A549 (cell line): ENCODE measurements at regions not wholly inside any gene's neighbourhood (a gene's known extent, or its start where the extent isn't known, plus 50 kb on each side); places are given as distances from the start of the nearest gene placed in this dataset.

Experiments used
- ATAC-seq, 2 experiments: fragments of 200-7000 bp in 1 of 2; fragments of >200 bp in 1 of 2; cut with Nextera tagmentation in 1 of 2; cut with Tn5 transposase in 1 of 2; 3 replicates each; pipeline versions ENCODE4 v1.8.0 to v1.9.1; 2018 to 2020; ENCODE audit warnings: mild to moderate bottlenecking in 1 of 2, moderate library complexity in 1 of 2
- CTCF ChIA-PET: fragments of 300-600 bp; sonication (Branson Sonifier 250); formaldehyde crosslinking; extraction: SDS; loops from one replicate; lab custom pipeline; 2021; ENCODE audit warnings: antibody characterized with exemption, inconsistent platforms; lab: Yijun Ruan, JAX
- POLR2A ChIA-PET: fragments of 350-600 bp; formaldehyde crosslinking; extraction: SDS; loops from one replicate; lab custom pipeline; 2021; ENCODE audit warnings: antibody characterized with exemption, inconsistent platforms; lab: Yijun Ruan, JAX
- DNase-seq, 2 experiments: peaks; one replicate each; pipeline versions ENCODE4 v3.0.0 to v3.0.0-alpha.2; 2011 to 2016; ENCODE audit warnings: low read depth in 1 of 2, low spot score in 1 of 2
- FAIRE-seq: peaks from 2 replicates; lab custom pipeline; 2011; peaks lifted over from hg19 to GRCh38; lab: Jason Lieb, UNC
- H3K27ac ChIP-seq, 2 experiments: fragments of >200 bp; sonication (Bioruptor Twin); formaldehyde crosslinking; 3 replicates each; pipeline ENCODE4 v1.5.1; 2016 to 2017
- H3K4me1 ChIP-seq: fragments of >200 bp; sonication (Bioruptor Twin); formaldehyde crosslinking; 3 replicates; pipeline ENCODE4 v1.6.1; 2016
- H3K4me2 ChIP-seq: fragments of >200 bp; sonication (Bioruptor Twin); formaldehyde crosslinking; 3 replicates; pipeline ENCODE4 v1.6.1; 2016
- H3K4me3 ChIP-seq: fragments of >200 bp; sonication (Bioruptor Twin); formaldehyde crosslinking; 3 replicates; pipeline ENCODE4 v1.5.1; 2016
- H3K9me3 ChIP-seq: fragments of >200 bp; sonication (Bioruptor Twin); formaldehyde crosslinking; 3 replicates; pipeline ENCODE4 v1.6.1; 2016
- BHLHE40 ChIP-seq: IDR thresholded peaks from 2 replicates; pipeline ENCODE4 v1.6.1; 2012; ENCODE audit warnings: low read depth, low read length, inconsistent platforms
- CTCF ChIP-seq: fragments of >200 bp; sonication (Bioruptor Twin); formaldehyde crosslinking; IDR thresholded peaks from 3 replicates; pipeline ENCODE4 v1.5.1; 2016
- EHF ChIP-seq: fragments of 250-450 bp; sonication (Bioruptor Pico); IDR thresholded peaks from 2 replicates; pipeline ENCODE4 v1.5.0; 2020; ENCODE audit warnings: mild to moderate bottlenecking
- EHMT2 ChIP-seq: fragments of 200-600 bp; sonication (generic); IDR thresholded peaks from 2 replicates; pipeline ENCODE4 v1.6.1; 2016; ENCODE audit warnings: antibody characterized with exemption, low read depth, mild to moderate bottlenecking, moderate library complexity
- FOSB ChIP-seq: fragments of 250-450 bp; sonication (Bioruptor Pico); IDR thresholded peaks from 2 replicates; pipeline ENCODE4 v1.5.0; 2020; ENCODE audit warnings: mild to moderate bottlenecking, moderate library complexity
- HES2 ChIP-seq: fragments of >200 bp; sonication (Bioruptor Twin); formaldehyde crosslinking; IDR thresholded peaks from 2 replicates; pipeline ENCODE4 v1.6.1; 2016
- HOXA7 ChIP-seq: fragments of 250-450 bp; sonication (Bioruptor Pico); IDR thresholded peaks from 2 replicates; pipeline ENCODE4 v1.5.0; 2020; ENCODE audit warnings: mild to moderate bottlenecking, moderate library complexity
- KDM5A ChIP-seq: fragments of 200-600 bp; sonication (generic); IDR thresholded peaks from 2 replicates; pipeline ENCODE4 v1.6.1; 2016; ENCODE audit warnings: antibody characterized with exemption, mild to moderate bottlenecking
- MAFK ChIP-seq: fragments of 450-650 bp; IDR thresholded peaks from 2 replicates; pipeline ENCODE4 v1.6.1; 2014; ENCODE audit not compliant: partially characterized antibody
- MYC ChIP-seq: IDR thresholded peaks from 2 replicates; pipeline ENCODE4 v1.6.1; 2012; ENCODE audit warnings: mild to moderate bottlenecking, inconsistent platforms, low read length, improper control_type of control experiment, borderline replicate concordance
- POLR2A ChIP-seq: IDR thresholded peaks from 2 replicates; pipeline ENCODE4 v1.6.1; 2012; ENCODE audit warnings: mild to moderate bottlenecking, low read length
- RAD21 ChIP-seq, 2 experiments: fragments of >200 bp in 1 of 2; sonication (Bioruptor Twin) in 1 of 2; formaldehyde crosslinking in 1 of 2; IDR thresholded peaks in 1 of 2; conservative IDR thresholded peaks in 1 of 2; 2 replicates in 1 of 2; 3 replicates in 1 of 2; pipeline ENCODE4 v1.6.1; 2012 to 2018; ENCODE audit warnings: inconsistent platforms in 1 of 2
- RCOR1 ChIP-seq: fragments of 150-350 bp; IDR thresholded peaks from 2 replicates; pipeline ENCODE4 v1.6.1; 2014; ENCODE audit warnings: antibody characterized with exemption, low read length, low read depth
- TP53 ChIP-seq: fragments of 250-450 bp; sonication (Bioruptor Pico); IDR thresholded peaks from 2 replicates; pipeline ENCODE4 v1.5.0; 2021; ENCODE audit warnings: mild to moderate bottlenecking, moderate library complexity
- WGBS: methylation state at CpG from one replicate; pipeline ENCODE4 v1.1.6; 2017; ENCODE audit errors: missing lambda C conversion rate; 5-methylcytosine and 5-hydroxymethylcytosine counted together
- TF ChIP-seq, protein P1 (sequence below): fragments of 200-600 bp; sonication (generic); IDR thresholded peaks from 2 replicates; pipeline ENCODE4 v1.6.1; 2016; ENCODE audit warnings: antibody characterized with exemption, mild to moderate bottlenecking, moderate library complexity

GRCh38 chr3:66831931-66832330 lies 166.2 kb upstream of the KBTBD8 start:
- 40% methylated on average over 1 of the region's 1 CpG for WGBS
- H3K27ac ChIP-seq, result no peak overlapping the region
- FAIRE-seq, result no peak
- POLR2A ChIA-PET, result no interaction called here
- ATAC-seq, result no peak
- no peak overlapping the region for H3K4me2 ChIP-seq
- no peak overlapping the region for H3K4me3 ChIP-seq
- CTCF ChIA-PET, result interaction anchor here (0.9 to 1.3 kb wide), 3 partner anchors 10 to 425 kb away, joined by 3 to 4 read pairs (median 3); no protein-coding TSS in a partner anchor
- no peaks in the 10 kb centered on the region for H3K4me1 ChIP-seq
- no peak for DNase-seq
- TF ChIP-seq MAFK (no peak), RAD21 (conservative IDR thresholded peaks at IDR 0.05 in 1 of 2, IDR thresholded peaks at IDR 0.05 in 1 of 2) (no peak), POLR2A (no peak), TP53 (no peak), MYC (no peak)
- no peaks in the 10 kb centered on the region for H3K9me3 ChIP-seq

DNA sequence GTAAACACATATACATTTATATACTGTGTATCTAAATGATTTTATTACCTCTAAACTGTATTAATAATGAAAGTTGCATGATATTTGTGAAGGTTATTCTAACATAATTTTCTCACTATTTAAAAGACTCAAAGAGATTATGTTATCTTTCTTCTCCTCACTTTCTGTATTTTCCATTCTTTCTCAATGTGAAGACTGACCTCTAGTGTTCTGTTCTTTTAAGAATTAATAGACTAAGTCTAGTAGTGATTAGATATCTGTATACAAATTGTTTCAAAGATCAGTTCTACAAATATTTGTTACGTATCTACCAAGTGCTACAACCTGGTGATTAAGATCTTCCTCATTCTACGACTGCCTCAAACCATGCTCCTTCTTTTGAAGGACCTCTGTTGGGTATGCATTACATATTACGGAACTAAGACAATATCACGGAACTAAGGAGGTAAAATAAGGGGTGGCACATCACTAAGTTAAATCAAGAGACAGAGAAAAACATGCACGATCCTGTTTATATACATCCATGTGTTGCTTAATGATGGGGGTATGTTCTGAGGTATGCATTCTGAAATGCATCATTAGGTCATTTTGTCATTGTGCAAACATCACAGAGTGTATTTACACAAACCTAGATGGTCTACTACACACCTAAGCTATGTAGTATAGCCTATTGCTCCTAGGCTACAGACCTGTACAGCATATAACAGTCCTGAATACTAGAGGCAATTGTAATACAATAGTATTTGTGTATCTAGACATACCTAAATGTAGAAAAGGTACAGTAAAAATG lies 161.5 kb upstream of the KBTBD8 start:
- no peaks in the 10 kb centered on the region for H3K4me1 ChIP-seq
- H3K4me2 ChIP-seq, result no peak overlapping the region
- H3K27ac ChIP-seq, result no peak overlapping the region
- CTCF ChIA-PET, result no interaction called here
- POLR2A ChIA-PET, result no interaction called here
- no peak overlapping the region for H3K4me3 ChIP-seq
- DNase-seq, result no peak
- no peaks in the 10 kb centered on the region for H3K9me3 ChIP-seq
- TF ChIP-seq MAFK (no peak), HES2 (no peak), FOSB (CRISPR knock-in tag) (no peak), RAD21 (conservative IDR thresholded peaks at IDR 0.05 in 1 of 2, IDR thresholded peaks at IDR 0.05 in 1 of 2) (peak in 1 of 2 experiments; percentile 42; a peak in 2 of 5 replicates), EHMT2 (no peak), EHF (no peak), CTCF (peak; percentile 16; the same call in 1 of the 3 replicates), RCOR1 (no peak)
- TF ChIP-seq, protein P1, sequence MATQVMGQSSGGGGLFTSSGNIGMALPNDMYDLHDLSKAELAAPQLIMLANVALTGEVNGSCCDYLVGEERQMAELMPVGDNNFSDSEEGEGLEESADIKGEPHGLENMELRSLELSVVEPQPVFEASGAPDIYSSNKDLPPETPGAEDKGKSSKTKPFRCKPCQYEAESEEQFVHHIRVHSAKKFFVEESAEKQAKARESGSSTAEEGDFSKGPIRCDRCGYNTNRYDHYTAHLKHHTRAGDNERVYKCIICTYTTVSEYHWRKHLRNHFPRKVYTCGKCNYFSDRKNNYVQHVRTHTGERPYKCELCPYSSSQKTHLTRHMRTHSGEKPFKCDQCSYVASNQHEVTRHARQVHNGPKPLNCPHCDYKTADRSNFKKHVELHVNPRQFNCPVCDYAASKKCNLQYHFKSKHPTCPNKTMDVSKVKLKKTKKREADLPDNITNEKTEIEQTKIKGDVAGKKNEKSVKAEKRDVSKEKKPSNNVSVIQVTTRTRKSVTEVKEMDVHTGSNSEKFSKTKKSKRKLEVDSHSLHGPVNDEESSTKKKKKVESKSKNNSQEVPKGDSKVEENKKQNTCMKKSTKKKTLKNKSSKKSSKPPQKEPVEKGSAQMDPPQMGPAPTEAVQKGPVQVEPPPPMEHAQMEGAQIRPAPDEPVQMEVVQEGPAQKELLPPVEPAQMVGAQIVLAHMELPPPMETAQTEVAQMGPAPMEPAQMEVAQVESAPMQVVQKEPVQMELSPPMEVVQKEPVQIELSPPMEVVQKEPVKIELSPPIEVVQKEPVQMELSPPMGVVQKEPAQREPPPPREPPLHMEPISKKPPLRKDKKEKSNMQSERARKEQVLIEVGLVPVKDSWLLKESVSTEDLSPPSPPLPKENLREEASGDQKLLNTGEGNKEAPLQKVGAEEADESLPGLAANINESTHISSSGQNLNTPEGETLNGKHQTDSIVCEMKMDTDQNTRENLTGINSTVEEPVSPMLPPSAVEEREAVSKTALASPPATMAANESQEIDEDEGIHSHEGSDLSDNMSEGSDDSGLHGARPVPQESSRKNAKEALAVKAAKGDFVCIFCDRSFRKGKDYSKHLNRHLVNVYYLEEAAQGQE, result no peak
- TF ChIP-seq, all 56 proteins: peak for 2
- ATAC-seq, result no peak; a peak in 1 of 6 replicates
- 37% methylated on average over 5 of the region's 5 CpGs for WGBS
- no peak for FAIRE-seq

- ChIA-PET POLR2A (no interaction called here), CTCF (no interaction called here)
- DNase-seq, result no peak
- WGBS, result 75% methylated on average over 8 of the region's 8 CpGs
- no peak for FAIRE-seq
- no peaks in the 10 kb centered on the region for H3K4me1 ChIP-seq
- TF ChIP-seq KDM5A (no peak), HOXA7 (CRISPR knock-in tag) (no peak), BHLHE40 (no peak), CTCF (no peak), HES2 (no peak)
- TF ChIP-seq, all 56 proteins: peak for 0
- Histone ChIP-seq H3K4me3 (no peak overlapping the region), H3K27ac (no peak overlapping the region), H3K9me3 (no peaks in the 10 kb centered on the region), H3K4me2 (no peak overlapping the region)
- no peak for ATAC-seq
Measured at GRCh38 chr3:66838704-66839103, 159.4 kb upstream of the KBTBD8 start.
